ENCODE measurements at regions not wholly inside any gene's neighbourhood (a gene's known extent, or its start where the extent isn't known, plus 50 kb on each side); places are given as distances from the start of the nearest gene placed in this dataset.

- TF ChIP-seq MAX (IDR thresholded peaks at IDR 0.05) (no peak), TCF12 (IDR thresholded peaks at IDR 0.05; ENCODE audit: low read depth) (no peak), TAF1 (IDR thresholded peaks at IDR 0.05; ENCODE audit: low read depth) (no peak), REST (IDR thresholded peaks at IDR 0.05; ENCODE audit: low read depth) (no peak), CREB1 (IDR thresholded peaks at IDR 0.05; ENCODE audit: low read depth) (no peak), TEAD4 (IDR thresholded peaks at IDR 0.05) (no peak), EGR1 (IDR thresholded peaks at IDR 0.05) (no peak), FOXM1 (IDR thresholded peaks at IDR 0.05; ENCODE audit: borderline replicate concordance, low read depth) (no peak), ZBTB7A (IDR thresholded peaks at IDR 0.05; ENCODE audit: low read depth) (no peak), EP300 (IDR thresholded peaks at IDR 0.05; ENCODE audit: borderline replicate concordance) (no peak), CEBPB (IDR thresholded peaks at IDR 0.05) (no peak), YY1 (IDR thresholded peaks at IDR 0.05; ENCODE audit: low read depth) (no peak), USF1 (IDR thresholded peaks at IDR 0.05) (no peak), NFIC (IDR thresholded peaks at IDR 0.05) (no peak), RAD21 (IDR thresholded peaks at IDR 0.05; ENCODE audit: low read depth) (no peak)
These were observed 105.3 kb upstream of the E2F8 start for GRCh38 chr11:19345848-19346681.

GRCh38 chr11:19345519-19345847 lies 104.7 kb upstream of the E2F8 start:
- TF ChIP-seq EGR1 (IDR thresholded peaks at IDR 0.05) (no peak), ZBTB7A (IDR thresholded peaks at IDR 0.05; ENCODE audit: low read depth) (no peak)

GRCh38 chr11:19344661-19345518 lies 104.1 kb upstream of the E2F8 start:
- TF ChIP-seq TEAD4 (IDR thresholded peaks at IDR 0.05) (no peak), NFIC (IDR thresholded peaks at IDR 0.05) (peak; percentile 26; the same call in 1 of the 2 replicates), TCF12 (IDR thresholded peaks at IDR 0.05; ENCODE audit: low read depth) (no peak), FOXM1 (IDR thresholded peaks at IDR 0.05; ENCODE audit: borderline replicate concordance, low read depth) (no peak), REST (IDR thresholded peaks at IDR 0.05; ENCODE audit: low read depth) (peak; percentile 74), EGR1 (IDR thresholded peaks at IDR 0.05) (no peak), CREB1 (IDR thresholded peaks at IDR 0.05; ENCODE audit: low read depth) (no peak)

GRCh38 chr11:19342036-19342435 lies 101.3 kb upstream of the E2F8 start:
- TF ChIP-seq MAX (IDR thresholded peaks at IDR 0.05) = no peak
- no peak for TF ChIP-seq REST (IDR thresholded peaks at IDR 0.05; ENCODE audit: low read depth)
- TF ChIP-seq TAF1 (IDR thresholded peaks at IDR 0.05; ENCODE audit: low read depth) = no peak
- TF ChIP-seq ZBTB7A (IDR thresholded peaks at IDR 0.05; ENCODE audit: low read depth) = no peak
- no peak for TF ChIP-seq YY1 (IDR thresholded peaks at IDR 0.05; ENCODE audit: low read depth)
- no peak for TF ChIP-seq USF1 (IDR thresholded peaks at IDR 0.05)
- TF ChIP-seq TEAD4 (IDR thresholded peaks at IDR 0.05) = no peak
- TF ChIP-seq FOXM1 (IDR thresholded peaks at IDR 0.05; ENCODE audit: borderline replicate concordance, low read depth) = no peak
- TF ChIP-seq EP300 (IDR thresholded peaks at IDR 0.05; ENCODE audit: borderline replicate concordance) = no peak
- TF ChIP-seq CEBPB (IDR thresholded peaks at IDR 0.05) = no peak
- TF ChIP-seq TCF12 (IDR thresholded peaks at IDR 0.05; ENCODE audit: low read depth) = no peak
- no peak for TF ChIP-seq RAD21 (IDR thresholded peaks at IDR 0.05; ENCODE audit: low read depth)
- TF ChIP-seq CREB1 (IDR thresholded peaks at IDR 0.05; ENCODE audit: low read depth) = no peak

All from Ishikawa (cell line).